ENCODE measurements at regions not wholly inside any gene's neighbourhood (a gene's known extent, or its start where the extent isn't known, plus 50 kb on each side); places are given as distances from the start of the nearest gene placed in this dataset.

- H3K4me1 Mint-ChIP-seq (ENCODE audit: unreplicated experiment): no peaks in the 10 kb centered on the region
- H3K27me3 Mint-ChIP-seq (ENCODE audit: unreplicated experiment): no peaks in the 10 kb centered on the region
- H3K36me3 Mint-ChIP-seq (ENCODE audit: low read depth, unreplicated experiment): no peaks in the 10 kb centered on the region
- DNase-seq (ENCODE audit: low spot score): no peak
- H3K4me3 Mint-ChIP-seq (ENCODE audit: unreplicated experiment): no peak overlapping the region
- H3K27ac Mint-ChIP-seq (ENCODE audit: unreplicated experiment): no peak overlapping the region
- TF ChIP-seq CTCF (IDR thresholded peaks at IDR 0.05; ENCODE audit: unreplicated experiment): no peak
- H3K9me3 Mint-ChIP-seq (ENCODE audit: unreplicated experiment): no peaks in the 10 kb centered on the region
Measured at GRCh38 chr10:8306685-8307364, 252.3 kb downstream of the GATA3 start.

DNA sequence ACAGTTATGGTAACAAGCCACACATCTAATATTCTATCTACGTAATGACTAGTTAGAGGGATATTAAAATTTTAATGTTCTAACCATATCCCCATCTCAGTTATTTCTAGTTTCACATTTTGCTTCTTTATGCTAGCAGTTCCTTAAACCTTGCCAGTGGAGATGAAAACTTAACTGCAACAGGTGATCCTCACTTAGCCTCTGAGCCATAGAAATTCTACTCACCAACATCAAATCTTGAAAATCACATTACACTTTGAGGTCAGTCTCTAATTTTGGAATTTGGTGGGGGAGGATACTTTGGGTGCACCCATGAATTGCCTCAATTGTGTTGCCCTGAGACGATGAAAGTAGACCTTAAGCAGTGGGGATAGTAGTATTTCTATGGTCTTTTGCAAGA is 256.4 kb downstream of the GATA3 start:
- no peaks in the 10 kb centered on the region for H3K36me3 Mint-ChIP-seq (ENCODE audit: low read depth, unreplicated experiment)
- H3K9me3 Mint-ChIP-seq (ENCODE audit: unreplicated experiment): no peaks in the 10 kb centered on the region
- H3K4me1 Mint-ChIP-seq (ENCODE audit: unreplicated experiment): no peaks in the 10 kb centered on the region
- peaks cover 2% of the 10 kb centered on the region for H3K27me3 Mint-ChIP-seq (ENCODE audit: unreplicated experiment)
- no peak overlapping the region for H3K27ac Mint-ChIP-seq (ENCODE audit: unreplicated experiment)
- TF ChIP-seq CTCF (IDR thresholded peaks at IDR 0.05; ENCODE audit: unreplicated experiment): no peak
- no peak for DNase-seq (ENCODE audit: low spot score)
- H3K4me3 Mint-ChIP-seq (ENCODE audit: unreplicated experiment): no peak overlapping the region

- Mint-ChIP-seq H3K27ac (ENCODE audit: unreplicated experiment) (no peak overlapping the region), H3K27me3 (ENCODE audit: unreplicated experiment) (peaks cover 2% of the 10 kb centered on the region), H3K4me3 (ENCODE audit: unreplicated experiment) (no peak overlapping the region), H3K36me3 (ENCODE audit: low read depth, unreplicated experiment) (no peaks in the 10 kb centered on the region), H3K9me3 (ENCODE audit: unreplicated experiment) (no peaks in the 10 kb centered on the region), H3K4me1 (ENCODE audit: unreplicated experiment) (no peaks in the 10 kb centered on the region)
- TF ChIP-seq CTCF (IDR thresholded peaks at IDR 0.05; ENCODE audit: unreplicated experiment): no peak
- no peak for DNase-seq (ENCODE audit: low spot score)
Measured at GRCh38 chr10:8311526-8312070, 257.1 kb downstream of the GATA3 start.

GRCh38 chr10:8312079-8312478 is 257.6 kb downstream of the GATA3 start:
- Mint-ChIP-seq H3K4me1 (ENCODE audit: unreplicated experiment) (no peaks in the 10 kb centered on the region), H3K27me3 (ENCODE audit: unreplicated experiment) (peaks cover 2% of the 10 kb centered on the region), H3K4me3 (ENCODE audit: unreplicated experiment) (no peak overlapping the region), H3K9me3 (ENCODE audit: unreplicated experiment) (no peaks in the 10 kb centered on the region), H3K27ac (ENCODE audit: unreplicated experiment) (no peak overlapping the region), H3K36me3 (ENCODE audit: low read depth, unreplicated experiment) (no peaks in the 10 kb centered on the region)
- DNase-seq (ENCODE audit: low spot score): no peak
- TF ChIP-seq CTCF (IDR thresholded peaks at IDR 0.05; ENCODE audit: unreplicated experiment): no peak

- Mint-ChIP-seq H3K4me1 (ENCODE audit: unreplicated experiment) (no peaks in the 10 kb centered on the region), H3K27me3 (ENCODE audit: unreplicated experiment) (peaks cover 2% of the 10 kb centered on the region), H3K9me3 (ENCODE audit: unreplicated experiment) (no peaks in the 10 kb centered on the region), H3K36me3 (ENCODE audit: low read depth, unreplicated experiment) (no peaks in the 10 kb centered on the region), H3K4me3 (ENCODE audit: unreplicated experiment) (no peak overlapping the region), H3K27ac (ENCODE audit: unreplicated experiment) (no peak overlapping the region)
- DNase-seq (ENCODE audit: low spot score): no peak
- TF ChIP-seq CTCF (IDR thresholded peaks at IDR 0.05; ENCODE audit: unreplicated experiment): no peak
Measured at GRCh38 chr10:8312781-8313180, 258.3 kb downstream of the GATA3 start.
